Panc1 (cell line): ENCODE measurements at regions not wholly inside any gene's neighbourhood (a gene's known extent, or its start where the extent isn't known, plus 50 kb on each side); places are given as distances from the start of the nearest gene placed in this dataset.

Experiments used
- ATAC-seq: fragments of 200-7000 bp; cut with Tn5 transposase; 2 replicates; pipeline ENCODE4 v1.9.1; 2020; ENCODE audit warnings: mild to moderate bottlenecking, moderate library complexity
- BruUV-seq: library from RNA; stranded (reverse); fragments of 400-500 nt; replicated peaks from 2 replicates; lab custom pipeline; 2021; lab: Mats Ljungman, UMichigan
- CTCF ChIA-PET: fragments of 300-600 bp; sonication (Branson Sonifier 250); formaldehyde crosslinking; loops from one replicate; lab custom pipeline; 2022; ENCODE audit warnings: antibody characterized with exemption; lab: Charles Lee
- POLR2A ChIA-PET: fragments of 300-600 bp; sonication (Branson Sonifier 250); formaldehyde crosslinking; loops from one replicate; lab custom pipeline; 2022; ENCODE audit warnings: antibody characterized with exemption; lab: Charles Lee
- DNase-seq: peaks from one replicate; pipeline ENCODE4 v3.0.0-alpha.2; 2010; ENCODE audit warnings: low read depth, low spot score
- H3K27ac ChIP-seq: 2 replicates; pipeline ENCODE4 v1.5.1; 2011; ENCODE audit warnings: mild to moderate bottlenecking, low read length, inconsistent platforms
- H3K27me3 ChIP-seq: fragments of 200-500 bp; sonication (Bioruptor generic); 2 replicates; pipeline ENCODE4 v1.6.0; 2014; ENCODE audit warnings: low read length, inconsistent platforms; ENCODE audit not compliant: control insufficient read depth, insufficient read depth
- H3K36me3 ChIP-seq: fragments of 200-500 bp; sonication (Bioruptor generic); 2 replicates; pipeline ENCODE4 v1.5.1; 2014; ENCODE audit warnings: inconsistent platforms, mild to moderate bottlenecking, low read length, moderate library complexity; ENCODE audit not compliant: control insufficient read depth, insufficient read depth
- H3K4me1 ChIP-seq: 2 replicates; pipeline ENCODE4 v1.5.1; 2011; ENCODE audit warnings: inconsistent platforms, mild to moderate bottlenecking, low read length, moderate library complexity; ENCODE audit not compliant: control insufficient read depth, insufficient read depth
- H3K4me3 ChIP-seq, 2 experiments: 2 replicates each; pipeline ENCODE4 v1.5.1; 2011 to 2012; ENCODE audit warnings: low read depth in 2 of 2, low read length in 2 of 2, mild to moderate bottlenecking in 2 of 2, inconsistent platforms in 1 of 2, moderate library complexity in 1 of 2
- H3K9me3 ChIP-seq: fragments of 200-500 bp; sonication (Bioruptor generic); 2 replicates; pipeline ENCODE4 v1.5.1; 2014; ENCODE audit warnings: low read depth, mild to moderate bottlenecking, inconsistent platforms, low read length, moderate library complexity; ENCODE audit not compliant: control insufficient read depth, insufficient read depth
- POLR2AphosphoS5 ChIP-seq: IDR thresholded peaks from 2 replicates; pipeline ENCODE4 v1.6.1; 2012; ENCODE audit warnings: mild to moderate bottlenecking, low read depth, low read length, moderate library complexity
- REST ChIP-seq, 2 experiments: IDR thresholded peaks; 2 replicates each; pipeline ENCODE4 v1.6.1; 2011 to 2012; ENCODE audit warnings: low read depth in 2 of 2, control low read depth in 1 of 2, low read length in 1 of 2, mild to moderate bottlenecking in 1 of 2, moderate library complexity in 1 of 2; ENCODE audit not compliant: insufficient read depth in 1 of 2
- SIN3A ChIP-seq: IDR thresholded peaks from 2 replicates; pipeline ENCODE4 v1.6.1; 2012; ENCODE audit warnings: low read depth, mild to moderate bottlenecking, low read length, moderate library complexity, borderline replicate concordance; ENCODE audit not compliant: insufficient read depth
- TCF7L2 ChIP-seq: IDR thresholded peaks from 2 replicates; pipeline ENCODE4 v1.6.1; 2011; ENCODE audit warnings: mild to moderate bottlenecking, low read depth, low read length, inconsistent platforms
- in situ Hi-C: cut with HindIII; loops from 2 replicates; pipeline ENCODE4 v1.10.0; 2016; ENCODE audit warnings: low sequenced_read_pairs, low pct_unique_long_range_greater_than_20kb
- intact Hi-C: fragments of 100-400 bp; cut with micrococcal nuclease; formaldehyde crosslinking; loops from one replicate; pipeline ENCODE4 v1.10.0; 2022; ENCODE audit not compliant: unreplicated experiment
- TF ChIP-seq, protein P1 (sequence below): fragments of 450-650 bp; IDR thresholded peaks from 2 replicates; pipeline ENCODE4 v1.5.1; 2017; ENCODE audit warnings: mild to moderate bottlenecking

DNA sequence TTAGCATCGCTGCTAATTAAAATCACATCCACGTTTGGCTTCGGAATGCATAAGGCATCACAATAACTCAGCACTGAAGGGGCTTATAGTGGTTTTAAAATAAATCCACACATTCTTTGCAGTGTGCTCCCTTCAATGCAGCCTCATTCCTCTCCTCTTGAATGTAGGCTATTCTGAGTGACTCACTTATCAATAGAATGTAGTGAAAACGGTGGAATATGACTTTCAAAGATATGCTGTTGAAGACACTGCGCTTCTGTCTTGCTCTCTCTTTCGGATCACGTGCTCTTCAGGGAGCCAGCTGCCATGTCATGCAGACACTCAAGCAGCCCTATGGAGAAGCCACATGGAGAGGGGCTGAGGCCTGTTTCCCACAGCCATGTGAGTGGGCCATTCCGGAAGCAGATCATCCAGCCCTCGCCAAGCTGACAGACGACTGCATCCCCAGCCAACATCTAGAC lies 87.4 kb downstream of the CRYGS start:
- DNase-seq (no peak), ATAC-seq (no peak)
- Histone ChIP-seq H3K36me3 (no peaks in the 10 kb centered on the region), H3K9me3 (no peaks in the 10 kb centered on the region), H3K27me3 (peaks cover 50% of the 10 kb centered on the region), H3K4me1 (peaks cover 7% of the 10 kb centered on the region; the same call in 1 of the 2 replicates), H3K4me3 (no peak overlapping the region), H3K27ac (no peak overlapping the region)
- CTCF ChIA-PET: no interaction called here
- in situ Hi-C loops (no loop called here), intact Hi-C loops (no loop called here)
- no peak for TF ChIP-seq SIN3A
- POLR2A ChIA-PET: no interaction called here
- no TSS peak for BruUV-seq

GRCh38 chr3:186454881-186455703 lies 89.1 kb downstream of the CRYGS start:
- ATAC-seq (no peak), DNase-seq (no peak)
- POLR2A ChIA-PET: no interaction called here
- no peak overlapping the region for H3K4me3 ChIP-seq
- H3K4me1 ChIP-seq: peaks cover 7% of the 10 kb centered on the region; the same call in 1 of the 2 replicates
- intact Hi-C loops (no loop called here), in situ Hi-C loops (no loop called here)
- peaks cover 37% of the 10 kb centered on the region for H3K27me3 ChIP-seq
- BruUV-seq: no TSS peak
- H3K27ac ChIP-seq: no peak overlapping the region
- no peaks in the 10 kb centered on the region for H3K9me3 ChIP-seq
- TF ChIP-seq, protein P1, sequence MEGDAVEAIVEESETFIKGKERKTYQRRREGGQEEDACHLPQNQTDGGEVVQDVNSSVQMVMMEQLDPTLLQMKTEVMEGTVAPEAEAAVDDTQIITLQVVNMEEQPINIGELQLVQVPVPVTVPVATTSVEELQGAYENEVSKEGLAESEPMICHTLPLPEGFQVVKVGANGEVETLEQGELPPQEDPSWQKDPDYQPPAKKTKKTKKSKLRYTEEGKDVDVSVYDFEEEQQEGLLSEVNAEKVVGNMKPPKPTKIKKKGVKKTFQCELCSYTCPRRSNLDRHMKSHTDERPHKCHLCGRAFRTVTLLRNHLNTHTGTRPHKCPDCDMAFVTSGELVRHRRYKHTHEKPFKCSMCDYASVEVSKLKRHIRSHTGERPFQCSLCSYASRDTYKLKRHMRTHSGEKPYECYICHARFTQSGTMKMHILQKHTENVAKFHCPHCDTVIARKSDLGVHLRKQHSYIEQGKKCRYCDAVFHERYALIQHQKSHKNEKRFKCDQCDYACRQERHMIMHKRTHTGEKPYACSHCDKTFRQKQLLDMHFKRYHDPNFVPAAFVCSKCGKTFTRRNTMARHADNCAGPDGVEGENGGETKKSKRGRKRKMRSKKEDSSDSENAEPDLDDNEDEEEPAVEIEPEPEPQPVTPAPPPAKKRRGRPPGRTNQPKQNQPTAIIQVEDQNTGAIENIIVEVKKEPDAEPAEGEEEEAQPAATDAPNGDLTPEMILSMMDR: no peak
- no peak for TF ChIP-seq TCF7L2
- no peak for TF ChIP-seq POLR2AphosphoS5
- TF ChIP-seq SIN3A: no peak
- no peak for TF ChIP-seq REST (IDR thresholded peaks at IDR 0.05; ENCODE audit: insufficient read depth in 1 of 2, low read depth in 2 of 2, low read length in 1 of 2)
- H3K36me3 ChIP-seq: no peaks in the 10 kb centered on the region
- CTCF ChIA-PET: interaction anchor here (0.6 kb wide), 1 partner anchor 578 kb away, joined by 5 read pairs; no protein-coding TSS in a partner anchor

- TF ChIP-seq REST (IDR thresholded peaks at IDR 0.05; ENCODE audit: insufficient read depth in 1 of 2, low read depth in 2 of 2, low read length in 1 of 2) (no peak), SIN3A (no peak), POLR2AphosphoS5 (no peak), TCF7L2 (no peak)
- TF ChIP-seq, protein P1: no peak
- DNase-seq (no peak), ATAC-seq (no peak)
- Histone ChIP-seq H3K27ac (no peak overlapping the region), H3K9me3 (no peaks in the 10 kb centered on the region), H3K4me3 (no peak overlapping the region), H3K36me3 (no peaks in the 10 kb centered on the region), H3K4me1 (peaks cover 7% of the 10 kb centered on the region; the same call in 1 of the 2 replicates), H3K27me3 (peaks cover 32% of the 10 kb centered on the region; the same call in 1 of the 2 replicates)
- BruUV-seq: no TSS peak
- in situ Hi-C loops: no loop called here
- POLR2A ChIA-PET: no interaction called here
- CTCF ChIA-PET: no interaction called here
- intact Hi-C loops: no loop called here
Measured at GRCh38 chr3:186453531-186453930, 90.6 kb downstream of the CRYGS start.
